ENCODE measurements at regions not wholly inside any gene's neighbourhood (a gene's known extent, or its start where the extent isn't known, plus 50 kb on each side); places are given as distances from the start of the nearest gene placed in this dataset.

DNA sequence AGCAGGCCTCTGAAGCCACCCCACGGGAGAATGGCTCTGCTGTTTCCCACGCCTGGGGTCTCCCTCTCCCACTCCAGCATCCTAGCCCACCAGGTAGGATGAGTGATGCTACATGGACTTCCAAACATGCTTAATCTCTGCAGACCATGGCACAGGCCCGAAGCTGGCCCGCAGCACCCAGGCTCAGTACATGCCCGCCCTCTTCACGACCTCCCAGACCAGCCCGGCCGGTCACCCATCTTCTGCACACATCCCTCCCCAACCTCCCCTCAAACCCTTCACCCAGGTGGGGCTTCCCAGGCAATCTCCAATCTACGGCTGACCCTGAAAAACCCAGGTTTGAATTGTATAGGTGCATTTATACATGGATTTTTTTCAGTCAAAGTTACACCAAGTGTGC, 264.0 kb downstream of the TJP1 start:
- POLR2A ChIA-PET = no interaction called here
- CTCF ChIA-PET = no interaction called here
- no peak overlapping the region for H3K4me3 ChIP-seq (ENCODE audit: low read depth, low read length)

DNA sequence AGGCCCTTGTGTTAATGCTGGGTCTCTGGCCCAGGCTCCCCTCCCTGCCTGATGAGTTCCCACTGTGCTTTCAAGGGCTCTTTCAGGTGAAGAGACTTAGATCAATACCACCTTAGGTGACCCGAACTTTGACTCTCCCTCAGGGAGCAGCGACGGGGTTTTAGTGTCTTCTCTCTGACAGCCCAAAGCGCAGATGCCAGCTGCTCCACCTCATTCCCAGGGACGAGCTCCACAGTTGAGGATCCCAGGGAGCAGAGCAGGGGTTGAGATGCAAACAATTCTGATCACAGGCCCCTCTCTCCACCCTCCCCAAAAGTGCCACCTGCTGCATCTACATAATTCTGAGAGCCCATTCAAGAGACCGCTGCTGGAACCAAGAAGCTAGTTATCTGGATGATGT, 265.1 kb downstream of the TJP1 start:
- H3K4me3 ChIP-seq (ENCODE audit: low read depth, low read length) = no peak overlapping the region
- CTCF ChIA-PET = no interaction called here
- DNase-seq (ENCODE audit: low read depth, low spot score) = no peak
- POLR2A ChIA-PET = interaction anchor here (0.6 kb wide), 1 partner anchor 51 kb away, joined by 3 read pairs; no protein-coding TSS in a partner anchor
- TF ChIP-seq, protein P1, sequence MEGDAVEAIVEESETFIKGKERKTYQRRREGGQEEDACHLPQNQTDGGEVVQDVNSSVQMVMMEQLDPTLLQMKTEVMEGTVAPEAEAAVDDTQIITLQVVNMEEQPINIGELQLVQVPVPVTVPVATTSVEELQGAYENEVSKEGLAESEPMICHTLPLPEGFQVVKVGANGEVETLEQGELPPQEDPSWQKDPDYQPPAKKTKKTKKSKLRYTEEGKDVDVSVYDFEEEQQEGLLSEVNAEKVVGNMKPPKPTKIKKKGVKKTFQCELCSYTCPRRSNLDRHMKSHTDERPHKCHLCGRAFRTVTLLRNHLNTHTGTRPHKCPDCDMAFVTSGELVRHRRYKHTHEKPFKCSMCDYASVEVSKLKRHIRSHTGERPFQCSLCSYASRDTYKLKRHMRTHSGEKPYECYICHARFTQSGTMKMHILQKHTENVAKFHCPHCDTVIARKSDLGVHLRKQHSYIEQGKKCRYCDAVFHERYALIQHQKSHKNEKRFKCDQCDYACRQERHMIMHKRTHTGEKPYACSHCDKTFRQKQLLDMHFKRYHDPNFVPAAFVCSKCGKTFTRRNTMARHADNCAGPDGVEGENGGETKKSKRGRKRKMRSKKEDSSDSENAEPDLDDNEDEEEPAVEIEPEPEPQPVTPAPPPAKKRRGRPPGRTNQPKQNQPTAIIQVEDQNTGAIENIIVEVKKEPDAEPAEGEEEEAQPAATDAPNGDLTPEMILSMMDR (IDR thresholded peaks at IDR 0.05; ENCODE audit: insufficient read depth, low read length, missing control alignments) = no peak

More for the DNA sequence above, 264.0 kb downstream of the TJP1 start:
- TF ChIP-seq, protein P1 (IDR thresholded peaks at IDR 0.05; ENCODE audit: insufficient read depth, low read length, missing control alignments) = no peak
- no peak for DNase-seq (ENCODE audit: low read depth, low spot score)

DNA sequence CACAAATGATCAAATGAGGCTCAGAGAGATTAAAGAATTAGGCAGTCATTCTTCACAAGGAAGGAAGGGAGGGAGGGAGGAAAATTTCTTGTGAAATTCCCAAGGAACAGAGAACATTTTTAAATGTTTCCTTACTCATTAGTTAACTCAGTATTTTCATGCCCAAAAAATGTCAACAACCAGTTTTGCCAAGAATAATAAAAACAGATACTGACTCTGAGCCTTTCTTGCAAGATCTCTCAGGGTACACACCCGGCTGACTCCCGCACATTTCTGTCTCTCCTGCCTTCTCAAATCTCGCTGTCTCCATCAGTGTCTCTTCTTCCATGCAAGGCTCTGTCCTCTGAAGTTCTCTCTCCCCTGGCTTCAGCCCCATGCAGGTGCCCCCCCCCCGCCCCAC, 265.9 kb downstream of the TJP1 start:
- TF ChIP-seq, protein P1 (IDR thresholded peaks at IDR 0.05; ENCODE audit: insufficient read depth, low read length, missing control alignments) = no peak
- ChIA-PET CTCF (no interaction called here), POLR2A (no interaction called here)
- H3K4me3 ChIP-seq (ENCODE audit: low read depth, low read length) = no peak overlapping the region
- DNase-seq (ENCODE audit: low read depth, low spot score) = peak; percentile 29

DNA sequence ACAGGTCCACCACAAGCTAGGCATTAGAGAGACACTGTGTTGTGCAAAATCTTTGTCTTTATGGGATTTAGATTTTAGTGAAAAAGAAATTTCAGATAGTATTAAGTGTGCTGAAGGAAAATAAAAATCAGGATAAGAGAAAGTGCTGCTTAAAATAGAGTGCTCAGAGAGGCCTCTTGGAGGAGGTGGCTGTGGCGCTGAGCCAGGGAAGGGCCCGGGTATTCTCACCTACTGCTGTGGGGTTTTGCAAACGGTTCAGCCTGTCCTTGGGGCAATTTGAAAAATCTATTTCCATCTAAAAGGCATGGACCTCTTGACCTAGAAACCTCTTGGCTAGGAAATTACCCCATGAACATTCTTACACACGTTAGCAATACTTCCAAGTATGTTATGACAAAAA, 267.7 kb downstream of the TJP1 start:
- ChIA-PET CTCF (interaction anchor here (0.9 kb wide), 1 partner anchor 9 kb away, joined by 3 read pairs; no protein-coding TSS in a partner anchor), POLR2A (no interaction called here)
- TF ChIP-seq, protein P1 (IDR thresholded peaks at IDR 0.05; ENCODE audit: insufficient read depth, low read length, missing control alignments) = no peak
- no peak for DNase-seq (ENCODE audit: low read depth, low spot score)
- no peak overlapping the region for H3K4me3 ChIP-seq (ENCODE audit: low read depth, low read length)

DNA sequence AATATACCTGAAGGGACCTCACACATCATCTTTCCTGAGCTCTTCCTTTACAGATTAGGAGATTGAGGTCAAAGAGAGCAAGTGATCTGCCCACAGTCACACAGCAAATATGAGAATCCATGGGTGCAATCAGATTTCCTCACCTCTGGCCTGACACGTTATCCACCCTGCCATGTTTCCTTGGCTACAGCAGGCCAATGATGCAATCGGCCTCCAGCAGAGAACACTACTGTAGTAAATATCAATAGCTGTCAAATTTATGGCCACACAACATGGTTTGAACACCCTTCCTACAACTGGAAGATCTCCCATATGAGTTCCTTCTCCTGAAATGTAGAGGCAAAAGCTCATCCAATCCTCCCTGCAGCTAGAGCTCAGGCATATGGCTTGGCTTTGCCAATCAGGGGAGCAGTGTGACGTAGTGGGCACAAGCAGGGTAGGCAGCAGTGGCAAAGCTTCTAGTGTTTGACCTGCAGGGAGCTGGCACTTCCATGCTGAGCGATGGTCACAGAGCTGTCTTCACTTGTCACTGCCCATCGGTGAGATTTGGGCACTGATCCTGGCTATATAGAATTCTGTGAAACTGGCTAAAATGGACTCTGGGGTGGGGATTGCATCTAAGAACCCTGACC, 271.3 kb downstream of the TJP1 start:
- ChIA-PET CTCF (interaction anchor here (1.1 kb wide), 1 partner anchor 411 kb away, joined by 4 read pairs; no protein-coding TSS in a partner anchor), POLR2A (no interaction called here)
- H3K4me3 ChIP-seq (ENCODE audit: low read depth, low read length) = no peak overlapping the region
- TF ChIP-seq, protein P1 (IDR thresholded peaks at IDR 0.05; ENCODE audit: insufficient read depth, low read length, missing control alignments) = no peak
- no peak for DNase-seq (ENCODE audit: low read depth, low spot score)

DNA sequence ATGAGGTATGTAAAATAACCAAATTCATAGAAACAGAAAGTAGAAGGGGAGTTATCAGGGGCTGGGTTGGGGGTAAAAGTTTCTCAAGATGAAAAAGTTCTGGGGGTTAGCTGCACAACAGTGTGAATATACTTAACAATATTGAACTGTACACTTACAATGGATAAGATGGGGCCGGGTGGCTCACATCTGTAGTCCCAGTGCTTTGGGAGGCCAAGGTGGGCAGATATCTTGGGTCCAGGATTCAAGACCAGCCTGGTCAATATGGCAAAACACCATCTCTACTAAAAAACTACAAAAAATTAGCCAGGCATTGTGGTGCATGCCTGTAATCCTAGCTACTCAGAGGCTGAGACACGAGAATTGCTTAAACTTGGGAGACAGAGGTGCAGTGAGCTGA, 274.3 kb downstream of the TJP1 start:
- ChIA-PET POLR2A (no interaction called here), CTCF (no interaction called here)
- TF ChIP-seq, protein P1 (IDR thresholded peaks at IDR 0.05; ENCODE audit: insufficient read depth, low read length, missing control alignments) = no peak
- DNase-seq (ENCODE audit: low read depth, low spot score) = no peak
- no peak overlapping the region for H3K4me3 ChIP-seq (ENCODE audit: low read depth, low read length)
